BJ (cell line): ENCODE measurements at regions not wholly inside any gene's neighbourhood (a gene's known extent, or its start where the extent isn't known, plus 50 kb on each side); places are given as distances from the start of the nearest gene placed in this dataset.

Experiments
- CTCF ChIA-PET: fragments of 350-600 bp; formaldehyde crosslinking; extraction: SDS; loops from one replicate; lab custom pipeline; 2021; ENCODE audit warnings: antibody characterized with exemption, inconsistent platforms; lab: Yijun Ruan, JAX
- POLR2A ChIA-PET: fragments of 300-600 bp; sonication (Branson Sonifier 250); formaldehyde crosslinking; extraction: SDS; loops from one replicate; lab custom pipeline; 2021; ENCODE audit warnings: antibody characterized with exemption; lab: Charles Lee
- DNase-seq: peaks from one replicate; pipeline ENCODE4 v3.0.0-alpha.2; 2011; ENCODE audit warnings: low read depth
- H3K27me3 ChIP-seq: 2 replicates; pipeline ENCODE4 v1.6.0; 2011; ENCODE audit warnings: low read length; ENCODE audit not compliant: control insufficient read depth, insufficient read depth
- H3K36me3 ChIP-seq: 2 replicates; pipeline ENCODE4 v1.5.1; 2011; ENCODE audit warnings: low read length; ENCODE audit not compliant: control insufficient read depth, insufficient read depth
- H3K4me3 ChIP-seq: 2 replicates; pipeline ENCODE4 v1.5.1; 2011; ENCODE audit warnings: low read depth, mild to moderate bottlenecking, control low read depth, low read length
- TF ChIP-seq, protein P1 (sequence below): IDR thresholded peaks from 2 replicates; pipeline ENCODE4 v1.5.1; 2011; ENCODE audit warnings: low read depth, mild to moderate bottlenecking, control low read depth, inconsistent platforms, low read length, moderate library complexity; ENCODE audit not compliant: insufficient read depth

DNA sequence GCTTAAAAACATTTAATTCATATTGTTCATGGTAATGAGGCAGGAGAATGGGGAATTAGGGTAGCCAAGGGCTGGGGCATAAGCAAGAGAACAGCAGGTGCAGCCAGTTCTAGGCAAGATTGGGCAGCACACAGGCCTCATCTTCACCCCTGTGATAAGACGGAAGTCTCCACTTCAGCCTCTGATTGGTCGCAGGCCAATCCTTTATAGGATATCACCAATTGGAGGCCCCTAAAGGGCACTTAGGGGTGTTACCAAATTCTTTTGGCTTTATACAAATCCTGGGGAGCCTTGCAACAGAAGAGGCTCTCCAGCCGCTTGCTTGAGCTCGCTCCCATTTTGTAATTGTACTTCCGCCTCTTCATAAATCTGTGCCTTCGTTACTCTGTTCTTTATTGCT lies 231.1 kb downstream of the REEP3 start:
- no peaks in the 10 kb centered on the region for H3K36me3 ChIP-seq
- no peak overlapping the region for H3K4me3 ChIP-seq
- CTCF ChIA-PET = interaction anchor here (1.1 kb wide), 1 partner anchor 15 kb away, joined by 3 read pairs; no protein-coding TSS in a partner anchor
- TF ChIP-seq, protein P1, sequence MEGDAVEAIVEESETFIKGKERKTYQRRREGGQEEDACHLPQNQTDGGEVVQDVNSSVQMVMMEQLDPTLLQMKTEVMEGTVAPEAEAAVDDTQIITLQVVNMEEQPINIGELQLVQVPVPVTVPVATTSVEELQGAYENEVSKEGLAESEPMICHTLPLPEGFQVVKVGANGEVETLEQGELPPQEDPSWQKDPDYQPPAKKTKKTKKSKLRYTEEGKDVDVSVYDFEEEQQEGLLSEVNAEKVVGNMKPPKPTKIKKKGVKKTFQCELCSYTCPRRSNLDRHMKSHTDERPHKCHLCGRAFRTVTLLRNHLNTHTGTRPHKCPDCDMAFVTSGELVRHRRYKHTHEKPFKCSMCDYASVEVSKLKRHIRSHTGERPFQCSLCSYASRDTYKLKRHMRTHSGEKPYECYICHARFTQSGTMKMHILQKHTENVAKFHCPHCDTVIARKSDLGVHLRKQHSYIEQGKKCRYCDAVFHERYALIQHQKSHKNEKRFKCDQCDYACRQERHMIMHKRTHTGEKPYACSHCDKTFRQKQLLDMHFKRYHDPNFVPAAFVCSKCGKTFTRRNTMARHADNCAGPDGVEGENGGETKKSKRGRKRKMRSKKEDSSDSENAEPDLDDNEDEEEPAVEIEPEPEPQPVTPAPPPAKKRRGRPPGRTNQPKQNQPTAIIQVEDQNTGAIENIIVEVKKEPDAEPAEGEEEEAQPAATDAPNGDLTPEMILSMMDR = no peak
- H3K27me3 ChIP-seq = no peaks in the 10 kb centered on the region
- POLR2A ChIA-PET = interaction anchor here (0.5 kb wide), 1 partner anchor 121 kb away, joined by 3 read pairs; no protein-coding TSS in a partner anchor
- no peak for DNase-seq

DNA sequence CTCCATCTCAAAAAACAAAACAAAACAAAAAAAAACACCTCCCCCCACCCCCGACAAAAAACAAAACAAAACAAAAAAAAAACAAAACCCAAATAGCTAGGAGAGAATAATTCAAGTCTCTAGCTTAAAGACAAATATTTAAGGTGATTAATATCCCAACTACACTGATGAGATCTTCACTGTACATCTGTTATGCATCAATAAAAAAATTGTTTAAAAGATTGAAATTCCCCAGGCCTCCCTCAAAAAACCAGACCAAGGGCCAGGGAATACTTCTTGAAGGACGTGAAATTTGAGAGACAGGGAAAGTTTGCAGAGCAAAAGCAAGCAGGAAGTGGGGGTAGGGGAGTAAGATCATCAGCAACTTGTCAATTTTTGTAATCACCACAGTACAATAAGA lies 232.6 kb downstream of the REEP3 start:
- ChIA-PET CTCF (interaction anchor here (1.2 kb wide), 1 partner anchor 34 kb away, joined by 3 read pairs; no protein-coding TSS in a partner anchor), POLR2A (interaction anchor here (0.6 kb wide), 1 partner anchor 9 kb away, joined by 10 read pairs; no protein-coding TSS in a partner anchor)
- TF ChIP-seq, protein P1 = no peak
- no peak overlapping the region for H3K4me3 ChIP-seq
- no peaks in the 10 kb centered on the region for H3K36me3 ChIP-seq
- no peaks in the 10 kb centered on the region for H3K27me3 ChIP-seq
- DNase-seq = no peak

DNA sequence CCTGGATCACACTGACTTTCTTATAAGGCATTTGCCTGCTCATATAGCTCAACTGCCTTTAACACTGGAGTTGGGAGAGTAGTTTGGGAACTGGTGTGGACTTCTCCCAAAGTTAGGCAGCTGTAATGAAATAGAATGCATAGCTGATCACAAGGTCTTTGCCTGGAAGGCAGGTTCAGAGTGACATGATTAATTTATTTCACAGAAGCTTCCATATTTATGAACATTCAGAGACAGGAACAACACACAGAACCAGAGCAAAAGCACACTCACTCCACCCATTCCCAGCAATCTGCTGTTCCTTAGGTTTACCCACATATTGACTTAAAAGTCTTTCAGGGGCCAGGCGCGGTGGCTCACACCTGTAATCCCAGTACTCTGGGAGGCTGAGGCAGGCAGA lies 234.2 kb downstream of the REEP3 start:
- TF ChIP-seq, protein P1 = no peak
- no peak for DNase-seq
- Histone ChIP-seq H3K4me3 (no peak overlapping the region), H3K36me3 (no peaks in the 10 kb centered on the region), H3K27me3 (peaks cover 2% of the 10 kb centered on the region)
- ChIA-PET POLR2A (no interaction called here), CTCF (interaction anchor here (1.0 to 1.7 kb wide), 2 partner anchors 12 to 111 kb away, joined by 3 to 8 read pairs; no protein-coding TSS in a partner anchor)

DNA sequence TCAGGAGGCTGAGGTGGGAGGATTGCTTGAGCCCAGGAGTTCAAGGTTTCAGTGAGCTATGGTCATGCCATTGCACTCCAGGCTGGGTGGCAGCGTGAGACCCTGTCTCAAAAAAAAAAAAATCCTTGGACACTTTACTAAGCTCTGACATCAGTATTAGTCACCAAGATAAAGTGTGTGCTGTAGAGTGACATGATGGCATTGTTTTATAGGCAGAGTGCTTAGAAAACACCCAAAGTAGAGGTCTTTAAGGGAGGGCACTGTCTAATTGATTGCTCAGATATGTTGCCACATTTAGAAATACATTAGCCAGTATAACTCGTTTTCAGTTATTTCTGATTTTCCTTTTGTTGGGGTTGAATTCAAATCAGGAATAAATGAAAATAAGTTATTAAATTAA lies 235.9 kb downstream of the REEP3 start:
- DNase-seq = no peak
- CTCF ChIA-PET = no interaction called here
- Histone ChIP-seq H3K27me3 (peaks cover 4% of the 10 kb centered on the region), H3K36me3 (no peaks in the 10 kb centered on the region), H3K4me3 (no peak overlapping the region)
- TF ChIP-seq, protein P1 = no peak
- POLR2A ChIA-PET = no interaction called here

DNA sequence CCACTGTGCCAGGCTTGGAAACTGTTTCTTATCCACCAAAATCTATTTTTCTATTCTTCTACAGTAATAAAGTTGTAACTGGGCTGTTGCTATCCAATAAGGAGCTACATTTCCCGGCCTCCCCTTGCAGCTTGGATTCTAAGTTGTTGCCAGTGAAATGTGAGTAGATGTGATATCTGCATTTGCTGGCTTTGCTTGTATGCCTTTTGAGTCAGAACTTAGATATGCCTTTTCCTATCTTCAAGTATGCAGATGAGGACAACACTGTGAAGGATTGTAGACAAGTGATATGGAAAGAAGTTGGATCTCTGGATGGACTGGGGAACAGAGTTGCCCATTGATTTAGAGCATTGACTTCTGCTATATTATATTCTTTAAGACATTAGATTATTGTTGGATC lies 236.9 kb downstream of the REEP3 start:
- CTCF ChIA-PET = no interaction called here
- POLR2A ChIA-PET = no interaction called here
- H3K36me3 ChIP-seq = no peaks in the 10 kb centered on the region

More for the DNA sequence above, 236.9 kb downstream of the REEP3 start:
- Histone ChIP-seq H3K4me3 (no peak overlapping the region), H3K27me3 (peaks cover 4% of the 10 kb centered on the region)
- no peak for DNase-seq
- TF ChIP-seq, protein P1 = no peak
